Astrocyte of the hippocampus (primary cell): ENCODE measurements at regions not wholly inside any gene's neighbourhood (a gene's known extent, or its start where the extent isn't known, plus 50 kb on each side); places are given as distances from the start of the nearest gene placed in this dataset.

Experiments used
- DNase-seq: peaks from one replicate; pipeline ENCODE4 v3.0.0; 2011; ENCODE audit warnings: low read depth, low spot score

- DNase-seq = no peak
Measured at GRCh38 chr6:100181309-100181708, 187.3 kb upstream of the MCHR2 start.

GRCh38 chr6:100179576-100179975 lies 185.6 kb upstream of the MCHR2 start:
- DNase-seq = no peak

GRCh38 chr6:100177956-100178355 lies 183.9 kb upstream of the MCHR2 start:
- DNase-seq = no peak

- peak; percentile 22 for DNase-seq
Measured at GRCh38 chr6:100176951-100177710, 183.1 kb upstream of the MCHR2 start.

GRCh38 chr6:100176311-100176950 lies 182.4 kb upstream of the MCHR2 start:
- DNase-seq = peak; percentile 73

GRCh38 chr6:100175814-100176310 lies 181.8 kb upstream of the MCHR2 start:
- DNase-seq = peak; percentile 88

- no peak for DNase-seq
Measured at GRCh38 chr6:100173211-100173610, 179.2 kb upstream of the MCHR2 start.

GRCh38 chr6:100172322-100172713 lies 178.3 kb upstream of the MCHR2 start:
- no peak for DNase-seq

- DNase-seq = peak; percentile 84
Measured at GRCh38 chr6:100171533-100172321, 177.7 kb upstream of the MCHR2 start.

- DNase-seq = no peak
Measured at GRCh38 chr6:100168148-100168547, 174.1 kb upstream of the MCHR2 start.

GRCh38 chr6:100167585-100167984 lies 173.6 kb upstream of the MCHR2 start:
- DNase-seq = no peak

- no peak for DNase-seq
Measured at GRCh38 chr6:100166956-100167355, 172.9 kb upstream of the MCHR2 start.

- DNase-seq = no peak
Measured at GRCh38 chr6:100165442-100165841, 171.4 kb upstream of the MCHR2 start.

- no peak for DNase-seq
Measured at GRCh38 chr6:100163035-100163434, 169.0 kb upstream of the MCHR2 start.

- DNase-seq = no peak
Measured at GRCh38 chr6:100161782-100162365, 167.9 kb upstream of the MCHR2 start.

GRCh38 chr6:100160930-100161329 lies 166.9 kb upstream of the MCHR2 start:
- DNase-seq = no peak

GRCh38 chr6:100155141-100155540 lies 161.1 kb upstream of the MCHR2 start:
- DNase-seq = no peak

GRCh38 chr6:100153636-100154275 lies 159.7 kb upstream of the MCHR2 start:
- no peak for DNase-seq

- DNase-seq = no peak
Measured at GRCh38 chr6:100152201-100152600, 158.2 kb upstream of the MCHR2 start.

GRCh38 chr6:100144991-100145390 lies 151.0 kb upstream of the MCHR2 start:
- DNase-seq = no peak

- DNase-seq = no peak
Measured at GRCh38 chr6:100138346-100139022, 144.5 kb upstream of the MCHR2 start.
